Upper lobe of left lung (tissue), 6 donors: ENCODE measurements at regions not wholly inside any gene's neighbourhood (a gene's known extent, or its start where the extent isn't known, plus 50 kb on each side); places are given as distances from the start of the nearest gene placed in this dataset.

ENCODE experiments used
- ATAC-seq, 2 donors: fragments of 200-7000 bp; cut with Tn5 transposase; one replicate each; pipeline ENCODE4 v1.9.1; 2022; ENCODE audit warnings: mild to moderate bottlenecking in 2 of 2, moderate library complexity in 2 of 2; ENCODE audit not compliant: low FRiP score in 2 of 2
- DNase-seq, 2 donors: peaks; one replicate each; pipeline ENCODE4 v3.0.0-alpha.2; 2019 to 2020
- H3K27ac ChIP-seq, 4 donors: fragments of 200-600 bp; sonication (generic); one replicate each; pipeline ENCODE4 v1.5.1; 2016 to 2019
- H3K27me3 ChIP-seq, 4 donors: fragments of 200-600 bp; sonication (generic); one replicate each; pipeline ENCODE4 v1.5.1; 2017 to 2019
- H3K36me3 ChIP-seq, 4 donors: fragments of 200-600 bp; sonication (generic); one replicate each; pipeline ENCODE4 v1.5.1; 2016 to 2019
- H3K4me1 ChIP-seq, 4 donors: fragments of 200-600 bp; sonication (generic); one replicate each; pipeline ENCODE4 v1.5.1; 2018 to 2019
- H3K4me3 ChIP-seq, 4 donors: fragments of 200-600 bp; sonication (generic); one replicate each; pipeline ENCODE4 v1.5.1; 2017 to 2019; ENCODE audit warnings: mild to moderate bottlenecking in 2 of 4, moderate library complexity in 1 of 4
- H3K9me3 ChIP-seq, 4 donors: fragments of 200-600 bp; sonication (generic); one replicate each; pipeline ENCODE4 v1.5.1; 2018 to 2019
- CTCF ChIP-seq, 6 experiments: fragments of 450-650 bp in 4 of 6; fragments of 200-600 bp in 2 of 6; sonication (generic) in 2 of 6; IDR thresholded peaks; one replicate each; pipeline ENCODE4 v1.5.1; 2016 to 2019; ENCODE audit warnings: antibody characterized with exemption in 6 of 6
- EP300 ChIP-seq, 4 donors: sonication (generic); formaldehyde crosslinking; IDR thresholded peaks; one replicate each; pipeline ENCODE4 v1.5.1; 2017; ENCODE audit warnings: antibody characterized with exemption in 4 of 4, control low read depth in 2 of 4
- POLR2A ChIP-seq, 4 donors: fragments of 450-650 bp; IDR thresholded peaks; one replicate each; pipeline ENCODE4 v1.5.1; 2016 to 2017; ENCODE audit warnings: antibody characterized with exemption in 4 of 4, mild to moderate bottlenecking in 2 of 4
- POLR2AphosphoS5 ChIP-seq, 2 donors: sonication (generic); formaldehyde crosslinking; IDR thresholded peaks; one replicate each; pipeline ENCODE4 v1.5.1; 2017; ENCODE audit warnings: antibody characterized with exemption in 2 of 2
- WGBS, 2 donors: methylation state at CpG; one replicate each; pipeline ENCODE4 v1.1.5; 2017 to 2018; 5-methylcytosine and 5-hydroxymethylcytosine counted together
- donor health status: DM: no; HTN: no; CAD: no; lungs with moderate emphysema.
- donor health status: DM: no; HTN: yes; CAD: no; lungs with severe emphysema.

GRCh38 chr2:18311420-18312195 is 248.8 kb downstream of the RDH14 start:
- no peaks in the 10 kb centered on the region for H3K27me3 ChIP-seq
- H3K27ac ChIP-seq: peak overlapping the region; percentile 36 to 57 (median 45)
- peak overlapping the region in 2 of 4 donors; percentile 12 to 18 for H3K4me3 ChIP-seq
- H3K36me3 ChIP-seq: no peaks in the 10 kb centered on the region
- peak in 1 of 4 donors; percentile 49 for TF ChIP-seq POLR2A (IDR thresholded peaks at IDR 0.05)
- no peak for TF ChIP-seq POLR2AphosphoS5 (IDR thresholded peaks at IDR 0.05)
- peak; percentile 71 to 73 for ATAC-seq
- no peak for DNase-seq
- H3K4me1 ChIP-seq: peaks cover 0 to 7% (median 2%) of the 10 kb centered on the region in 4 donors
- no peaks in the 10 kb centered on the region for H3K9me3 ChIP-seq
- WGBS, 2 donors: 56 to 60% methylated on average over 4 of the region's 4 CpGs

- no peak for TF ChIP-seq POLR2AphosphoS5 (IDR thresholded peaks at IDR 0.05)
- no peak for TF ChIP-seq CTCF (IDR thresholded peaks at IDR 0.05)
- no peak for TF ChIP-seq POLR2A (IDR thresholded peaks at IDR 0.05)
- no peak for TF ChIP-seq EP300 (IDR thresholded peaks at IDR 0.05)
- H3K27me3 ChIP-seq: no peaks in the 10 kb centered on the region
- ATAC-seq (no peak), DNase-seq (no peak)
- H3K27ac ChIP-seq: no peak overlapping the region
- no peaks in the 10 kb centered on the region for H3K9me3 ChIP-seq
- peaks cover 0 to 7% (median 2%) of the 10 kb centered on the region in 4 donors for H3K4me1 ChIP-seq
- H3K4me3 ChIP-seq: peak overlapping the region in 1 of 4 donors; percentile 6
- no peaks in the 10 kb centered on the region for H3K36me3 ChIP-seq
- 83 to 85% methylated on average over 4 of the region's 4 CpGs for WGBS, 2 donors
Measured at GRCh38 chr2:18309627-18310026, 250.8 kb downstream of the RDH14 start.

GRCh38 chr2:18309188-18309587 is 251.3 kb downstream of the RDH14 start:
- Histone ChIP-seq H3K9me3 (no peaks in the 10 kb centered on the region), H3K4me1 (peaks cover 0 to 7% (median 2%) of the 10 kb centered on the region in 4 donors), H3K27me3 (no peaks in the 10 kb centered on the region), H3K36me3 (no peaks in the 10 kb centered on the region), H3K4me3 (no peak overlapping the region), H3K27ac (no peak overlapping the region)
- ATAC-seq (no peak), DNase-seq (no peak)
- TF ChIP-seq POLR2A (IDR thresholded peaks at IDR 0.05): no peak
- no peak for TF ChIP-seq CTCF (IDR thresholded peaks at IDR 0.05)
- no peak for TF ChIP-seq EP300 (IDR thresholded peaks at IDR 0.05)
- TF ChIP-seq POLR2AphosphoS5 (IDR thresholded peaks at IDR 0.05): no peak

- Histone ChIP-seq H3K27ac (no peak overlapping the region), H3K9me3 (no peaks in the 10 kb centered on the region), H3K4me3 (no peak overlapping the region), H3K27me3 (no peaks in the 10 kb centered on the region), H3K4me1 (peaks cover 0 to 6% (median under 1%) of the 10 kb centered on the region in 4 donors), H3K36me3 (no peaks in the 10 kb centered on the region)
- WGBS, 2 donors: 84 to 86% methylated on average over 3 of the region's 3 CpGs
- TF ChIP-seq POLR2AphosphoS5 (IDR thresholded peaks at IDR 0.05): no peak
- no peak for TF ChIP-seq POLR2A (IDR thresholded peaks at IDR 0.05)
- TF ChIP-seq CTCF (IDR thresholded peaks at IDR 0.05): no peak
- no peak for TF ChIP-seq EP300 (IDR thresholded peaks at IDR 0.05)
- DNase-seq (no peak), ATAC-seq (no peak)
Measured at GRCh38 chr2:18304849-18305248, 255.6 kb downstream of the RDH14 start.

GRCh38 chr2:18301421-18302139 is 258.9 kb downstream of the RDH14 start:
- TF ChIP-seq POLR2A (IDR thresholded peaks at IDR 0.05) (no peak), EP300 (IDR thresholded peaks at IDR 0.05) (no peak), POLR2AphosphoS5 (IDR thresholded peaks at IDR 0.05) (no peak), CTCF (IDR thresholded peaks at IDR 0.05) (no peak)
- Histone ChIP-seq H3K36me3 (no peaks in the 10 kb centered on the region), H3K27ac (no peak overlapping the region), H3K4me1 (peaks cover 0 to 7% (median 3%) of the 10 kb centered on the region in 4 donors), H3K9me3 (no peaks in the 10 kb centered on the region), H3K4me3 (no peak overlapping the region), H3K27me3 (no peaks in the 10 kb centered on the region)
- DNase-seq (no peak), ATAC-seq (no peak)
- WGBS, 2 donors: 92 to 98% methylated on average over 2 of the region's 2 CpGs
